ENCODE measurements at regions not wholly inside any gene's neighbourhood (a gene's known extent, or its start where the extent isn't known, plus 50 kb on each side); places are given as distances from the start of the nearest gene placed in this dataset.

- no peaks in the 10 kb centered on the region for H3K27me3 ChIP-seq (ENCODE audit: control insufficient read depth in 3 of 3, insufficient read depth in 3 of 3, low read length in 3 of 3)
- no peak for FAIRE-seq
- DNase-seq = no peak
- peaks cover 4 to 22% of the 10 kb centered on the region in 2 donors for H3K9me3 ChIP-seq (ENCODE audit: control insufficient read depth in 2 of 2, insufficient read depth in 1 of 2, low read depth in 1 of 2, low read length in 1 of 2)
- H3K4me3 ChIP-seq (ENCODE audit: low read depth in 1 of 3, low read length in 3 of 3) = no peak overlapping the region
- H3K27ac ChIP-seq (ENCODE audit: low read depth in 1 of 3, low read length in 2 of 3) = no peak overlapping the region
- H3K4me1 ChIP-seq (ENCODE audit: control insufficient read depth in 3 of 3, insufficient read depth in 2 of 3, low read depth in 1 of 3, low read length in 2 of 3) = no peaks in the 10 kb centered on the region
- H3K36me3 ChIP-seq (ENCODE audit: control insufficient read depth in 3 of 3, insufficient read depth in 2 of 3, low read depth in 1 of 3, low read length in 3 of 3) = no peaks in the 10 kb centered on the region
Measured at GRCh38 chr6:77337392-77337791, 125.9 kb downstream of the HTR1B start.

DNA sequence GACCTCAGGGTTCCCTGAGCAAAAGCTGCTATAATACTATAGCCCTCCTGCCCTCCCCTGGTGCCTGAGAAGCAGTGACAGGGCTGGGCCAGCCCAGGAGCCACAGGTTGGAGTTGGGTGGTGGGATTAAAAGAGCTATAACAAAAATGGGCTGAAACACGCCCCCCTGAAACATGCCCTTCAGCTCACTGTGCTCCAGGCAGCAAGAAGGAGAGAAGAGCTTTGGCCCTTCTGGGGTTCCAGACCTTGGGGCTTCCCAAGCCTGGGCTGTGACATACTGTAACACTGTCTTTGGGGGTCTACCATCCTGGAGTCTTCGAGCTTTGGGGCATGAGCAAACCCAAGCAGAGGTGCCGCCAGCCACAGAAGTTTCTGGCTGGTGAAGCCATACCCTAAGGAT, 129.2 kb downstream of the HTR1B start:
- Histone ChIP-seq H3K36me3 (ENCODE audit: control insufficient read depth in 3 of 3, insufficient read depth in 2 of 3, low read depth in 1 of 3, low read length in 3 of 3) (no peaks in the 10 kb centered on the region), H3K4me1 (ENCODE audit: control insufficient read depth in 3 of 3, insufficient read depth in 2 of 3, low read depth in 1 of 3, low read length in 2 of 3) (no peaks in the 10 kb centered on the region), H3K4me3 (ENCODE audit: low read depth in 1 of 3, low read length in 3 of 3) (no peak overlapping the region), H3K27me3 (ENCODE audit: control insufficient read depth in 3 of 3, insufficient read depth in 3 of 3, low read length in 3 of 3) (no peaks in the 10 kb centered on the region), H3K9me3 (ENCODE audit: control insufficient read depth in 2 of 2, insufficient read depth in 1 of 2, low read depth in 1 of 2, low read length in 1 of 2) (peaks cover 4 to 20% of the 10 kb centered on the region in 2 donors), H3K27ac (ENCODE audit: low read depth in 1 of 3, low read length in 2 of 3) (no peak overlapping the region)
- no peak for DNase-seq
- 79 to 94% (median 86%) methylated on average over 2 to 3 of the region's 3 CpGs for WGBS, 3 donors
- no peak for FAIRE-seq

GRCh38 chr6:77332915-77333623, 130.2 kb downstream of the HTR1B start:
- Histone ChIP-seq H3K36me3 (ENCODE audit: control insufficient read depth in 3 of 3, insufficient read depth in 2 of 3, low read depth in 1 of 3, low read length in 3 of 3) (no peaks in the 10 kb centered on the region), H3K9me3 (ENCODE audit: control insufficient read depth in 2 of 2, insufficient read depth in 1 of 2, low read depth in 1 of 2, low read length in 1 of 2) (peaks cover 4 to 20% of the 10 kb centered on the region in 2 donors), H3K4me3 (ENCODE audit: low read depth in 1 of 3, low read length in 3 of 3) (no peak overlapping the region), H3K4me1 (ENCODE audit: control insufficient read depth in 3 of 3, insufficient read depth in 2 of 3, low read depth in 1 of 3, low read length in 2 of 3) (no peaks in the 10 kb centered on the region), H3K27ac (ENCODE audit: low read depth in 1 of 3, low read length in 2 of 3) (no peak overlapping the region), H3K27me3 (ENCODE audit: control insufficient read depth in 3 of 3, insufficient read depth in 3 of 3, low read length in 3 of 3) (no peaks in the 10 kb centered on the region)
- DNase-seq (no peak), FAIRE-seq (no peak)
- WGBS, 3 donors = 94 to 95% (median 94%) methylated on average over 15 of the region's 15 CpGs

DNA sequence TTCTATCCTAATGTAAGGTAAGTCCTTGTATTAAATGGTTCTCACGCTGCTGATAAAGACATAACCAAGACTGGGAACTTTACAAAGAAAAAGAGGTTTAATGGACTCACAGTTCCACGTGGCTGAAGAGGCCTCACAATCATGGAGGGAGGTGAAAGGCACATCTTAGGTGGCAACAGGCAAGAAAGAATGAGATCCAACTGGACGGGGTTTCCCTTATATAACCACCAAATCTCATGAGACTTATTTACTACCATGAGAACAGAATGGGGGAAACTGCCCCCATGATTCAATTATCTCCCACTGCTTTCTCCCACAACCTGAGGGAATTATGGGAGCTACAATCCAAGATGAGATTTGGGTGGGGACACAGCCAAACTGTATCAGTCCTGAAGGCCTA, 136.6 kb downstream of the HTR1B start:
- DNase-seq (no peak), FAIRE-seq (no peak)
- no peaks in the 10 kb centered on the region for H3K36me3 ChIP-seq (ENCODE audit: control insufficient read depth in 3 of 3, insufficient read depth in 2 of 3, low read depth in 1 of 3, low read length in 3 of 3)
- no peaks in the 10 kb centered on the region for H3K9me3 ChIP-seq (ENCODE audit: control insufficient read depth in 2 of 2, insufficient read depth in 1 of 2, low read depth in 1 of 2, low read length in 1 of 2)
- 76 to 83% (median 80%) methylated on average over 3 of the region's 3 CpGs for WGBS, 3 donors
- no peak overlapping the region for H3K4me3 ChIP-seq (ENCODE audit: low read depth in 1 of 3, low read length in 3 of 3)
- no peak overlapping the region for H3K27ac ChIP-seq (ENCODE audit: low read depth in 1 of 3, low read length in 2 of 3)
- no peaks in the 10 kb centered on the region for H3K27me3 ChIP-seq (ENCODE audit: control insufficient read depth in 3 of 3, insufficient read depth in 3 of 3, low read length in 3 of 3)
- no peaks in the 10 kb centered on the region for H3K4me1 ChIP-seq (ENCODE audit: control insufficient read depth in 3 of 3, insufficient read depth in 2 of 3, low read depth in 1 of 3, low read length in 2 of 3)

- Histone ChIP-seq H3K4me1 (ENCODE audit: control insufficient read depth in 3 of 3, insufficient read depth in 2 of 3, low read depth in 1 of 3, low read length in 2 of 3) (no peaks in the 10 kb centered on the region), H3K36me3 (ENCODE audit: control insufficient read depth in 3 of 3, insufficient read depth in 2 of 3, low read depth in 1 of 3, low read length in 3 of 3) (no peaks in the 10 kb centered on the region), H3K4me3 (ENCODE audit: low read depth in 1 of 3, low read length in 3 of 3) (no peak overlapping the region), H3K27me3 (ENCODE audit: control insufficient read depth in 3 of 3, insufficient read depth in 3 of 3, low read length in 3 of 3) (no peaks in the 10 kb centered on the region), H3K9me3 (ENCODE audit: control insufficient read depth in 2 of 2, insufficient read depth in 1 of 2, low read depth in 1 of 2, low read length in 1 of 2) (no peaks in the 10 kb centered on the region), H3K27ac (ENCODE audit: low read depth in 1 of 3, low read length in 2 of 3) (no peak overlapping the region)
- WGBS, 3 donors = 82 to 87% (median 87%) methylated on average over 3 of the region's 3 CpGs
- FAIRE-seq (no peak), DNase-seq (no peak)
Measured at GRCh38 chr6:77326029-77326428, 137.3 kb downstream of the HTR1B start.

GRCh38 chr6:77324866-77325265, 138.4 kb downstream of the HTR1B start:
- no peaks in the 10 kb centered on the region for H3K4me1 ChIP-seq (ENCODE audit: control insufficient read depth in 3 of 3, insufficient read depth in 2 of 3, low read depth in 1 of 3, low read length in 2 of 3)
- FAIRE-seq = no peak
- H3K27ac ChIP-seq (ENCODE audit: low read depth in 1 of 3, low read length in 2 of 3) = no peak overlapping the region
- H3K9me3 ChIP-seq (ENCODE audit: control insufficient read depth in 2 of 2, insufficient read depth in 1 of 2, low read depth in 1 of 2, low read length in 1 of 2) = no peaks in the 10 kb centered on the region
- WGBS, 3 donors = 88 to 93% (median 91%) methylated on average over 1 of the region's 1 CpG
- no peaks in the 10 kb centered on the region for H3K27me3 ChIP-seq (ENCODE audit: control insufficient read depth in 3 of 3, insufficient read depth in 3 of 3, low read length in 3 of 3)
- no peak for DNase-seq
- H3K4me3 ChIP-seq (ENCODE audit: low read depth in 1 of 3, low read length in 3 of 3) = no peak overlapping the region
- H3K36me3 ChIP-seq (ENCODE audit: control insufficient read depth in 3 of 3, insufficient read depth in 2 of 3, low read depth in 1 of 3, low read length in 3 of 3) = no peaks in the 10 kb centered on the region

DNA sequence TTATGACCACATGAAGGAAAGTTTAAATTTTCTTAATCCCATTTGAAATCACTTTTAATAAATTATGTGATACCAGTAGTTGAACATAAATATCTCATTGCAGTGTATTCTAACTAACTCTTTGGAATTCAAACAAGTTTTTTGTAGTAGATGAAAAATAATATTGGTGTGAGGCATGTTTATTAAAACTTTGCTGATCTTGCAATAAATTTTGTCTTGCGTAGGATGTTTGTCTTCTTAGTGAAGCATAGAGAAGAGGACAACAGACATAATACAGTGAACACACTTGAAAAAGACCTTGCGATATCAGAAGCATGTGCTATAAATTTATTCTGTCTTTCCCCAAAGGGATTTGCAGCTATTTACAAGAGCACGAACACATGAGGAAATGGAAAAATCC, 140.7 kb downstream of the HTR1B start:
- no peak for FAIRE-seq
- Histone ChIP-seq H3K27ac (ENCODE audit: low read depth in 1 of 3, low read length in 2 of 3) (no peak overlapping the region), H3K9me3 (ENCODE audit: control insufficient read depth in 2 of 2, insufficient read depth in 1 of 2, low read depth in 1 of 2, low read length in 1 of 2) (no peaks in the 10 kb centered on the region), H3K27me3 (ENCODE audit: control insufficient read depth in 3 of 3, insufficient read depth in 3 of 3, low read length in 3 of 3) (no peaks in the 10 kb centered on the region), H3K4me3 (ENCODE audit: low read depth in 1 of 3, low read length in 3 of 3) (no peak overlapping the region), H3K36me3 (ENCODE audit: control insufficient read depth in 3 of 3, insufficient read depth in 2 of 3, low read depth in 1 of 3, low read length in 3 of 3) (no peaks in the 10 kb centered on the region), H3K4me1 (ENCODE audit: control insufficient read depth in 3 of 3, insufficient read depth in 2 of 3, low read depth in 1 of 3, low read length in 2 of 3) (no peaks in the 10 kb centered on the region)
- WGBS, 3 donors = 79 to 95% (median 87%) methylated on average over 3 of the region's 3 CpGs
- no peak for DNase-seq

DNA sequence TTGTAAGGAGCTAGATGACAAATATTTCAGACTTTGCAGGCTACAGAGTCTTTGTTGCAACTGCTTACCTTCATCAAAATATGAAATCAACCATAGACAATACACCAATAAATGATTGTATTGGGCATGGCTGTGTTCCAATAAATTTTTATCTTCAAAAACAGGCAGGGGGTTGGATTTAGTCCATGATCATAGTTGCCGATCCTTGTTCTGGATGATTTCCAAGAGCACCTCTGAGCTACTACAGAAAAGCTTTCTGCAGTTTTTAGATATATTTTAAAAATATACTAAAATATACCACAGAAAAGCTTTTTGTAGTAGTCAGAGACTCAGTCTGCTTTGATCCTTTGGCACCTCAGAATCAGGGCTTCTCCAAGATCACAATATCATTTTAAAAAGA, 145.0 kb downstream of the HTR1B start:
- Histone ChIP-seq H3K9me3 (ENCODE audit: control insufficient read depth in 2 of 2, insufficient read depth in 1 of 2, low read depth in 1 of 2, low read length in 1 of 2) (no peaks in the 10 kb centered on the region), H3K4me3 (ENCODE audit: low read depth in 1 of 3, low read length in 3 of 3) (no peak overlapping the region), H3K36me3 (ENCODE audit: control insufficient read depth in 3 of 3, insufficient read depth in 2 of 3, low read depth in 1 of 3, low read length in 3 of 3) (no peaks in the 10 kb centered on the region), H3K4me1 (ENCODE audit: control insufficient read depth in 3 of 3, insufficient read depth in 2 of 3, low read depth in 1 of 3, low read length in 2 of 3) (no peaks in the 10 kb centered on the region), H3K27me3 (ENCODE audit: control insufficient read depth in 3 of 3, insufficient read depth in 3 of 3, low read length in 3 of 3) (no peaks in the 10 kb centered on the region), H3K27ac (ENCODE audit: low read depth in 1 of 3, low read length in 2 of 3) (no peak overlapping the region)
- whole genome bisulfite sequencing, 3 donors = 6 to 72% (median 32%) methylated on average over 1 of the region's 1 CpG
- DNase-seq (peak in 1 of 2 donors; percentile 3), FAIRE-seq (no peak)

DNA sequence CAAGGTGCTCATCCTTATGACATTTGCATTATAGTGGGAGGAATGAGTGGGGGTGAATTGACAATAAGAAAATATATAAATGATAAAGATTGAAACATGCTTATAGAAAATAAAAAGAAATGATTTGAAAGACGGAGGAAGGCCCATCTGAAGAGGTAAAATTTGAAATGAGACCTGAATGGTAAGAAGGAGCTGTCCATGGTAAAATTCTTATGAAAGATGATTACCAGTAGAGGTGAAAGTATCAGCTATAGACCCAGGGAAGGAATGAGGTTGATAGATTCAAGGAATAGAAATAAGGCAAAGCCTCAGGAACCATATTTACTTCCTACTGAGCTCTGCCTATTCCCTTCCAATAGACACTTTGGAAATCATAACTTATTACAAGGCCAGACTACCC, 149.7 kb downstream of the HTR1B start:
- WGBS, 3 donors = 69 to 91% (median 81%) methylated on average over 1 of the region's 1 CpG

More for the DNA sequence above, 149.7 kb downstream of the HTR1B start:
- no peaks in the 10 kb centered on the region for H3K36me3 ChIP-seq (ENCODE audit: control insufficient read depth in 3 of 3, insufficient read depth in 2 of 3, low read depth in 1 of 3, low read length in 3 of 3)
- no peak overlapping the region for H3K4me3 ChIP-seq (ENCODE audit: low read depth in 1 of 3, low read length in 3 of 3)
- FAIRE-seq (no peak), DNase-seq (no peak)
- H3K27me3 ChIP-seq (ENCODE audit: control insufficient read depth in 3 of 3, insufficient read depth in 3 of 3, low read length in 3 of 3) = no peaks in the 10 kb centered on the region
- no peaks in the 10 kb centered on the region for H3K9me3 ChIP-seq (ENCODE audit: control insufficient read depth in 2 of 2, insufficient read depth in 1 of 2, low read depth in 1 of 2, low read length in 1 of 2)
- H3K27ac ChIP-seq (ENCODE audit: low read depth in 1 of 3, low read length in 2 of 3) = no peak overlapping the region
- H3K4me1 ChIP-seq (ENCODE audit: control insufficient read depth in 3 of 3, insufficient read depth in 2 of 3, low read depth in 1 of 3, low read length in 2 of 3) = no peaks in the 10 kb centered on the region
